Esophagus squamous epithelium (tissue), 5 donors: ENCODE measurements at regions not wholly inside any gene's neighbourhood (a gene's known extent, or its start where the extent isn't known, plus 50 kb on each side); places are given as distances from the start of the nearest gene placed in this dataset.

Experiments used
- DNase-seq: peaks from one replicate; lab custom pipeline; 2025; lab: John Stamatoyannopoulos, UW
- H3K27ac ChIP-seq, 4 donors: fragments of 200-600 bp; sonication (generic); one replicate each; pipeline ENCODE4 v1.5.1; 2016 to 2019; ENCODE audit warnings: mild to moderate bottlenecking in 1 of 4
- H3K27me3 ChIP-seq, 4 donors: fragments of 200-600 bp; sonication (generic); 1 replicate in 3 of 4; 2 replicates in 1 of 4; pipeline versions ENCODE4 v1.5.1 to v1.6.0; 2017 to 2021; ENCODE audit warnings: antibody characterized with exemption in 1 of 4
- H3K36me3 ChIP-seq, 3 donors: fragments of 200-600 bp; sonication (generic); one replicate each; pipeline ENCODE4 v1.5.1; 2016 to 2019
- H3K4me1 ChIP-seq, 3 donors: fragments of 200-600 bp; sonication (generic); one replicate each; pipeline ENCODE4 v1.5.1; 2017 to 2019
- H3K4me3 ChIP-seq, 4 donors: fragments of 200-600 bp; sonication (generic); 1 replicate in 3 of 4; 2 replicates in 1 of 4; pipeline ENCODE4 v1.5.1; 2016 to 2019; ENCODE audit warnings: mild to moderate bottlenecking in 2 of 4, moderate library complexity in 1 of 4
- H3K9me3 ChIP-seq, 3 donors: fragments of 200-600 bp; sonication (generic); one replicate each; pipeline ENCODE4 v1.5.1; 2016 to 2019
- POLR2A ChIP-seq, 4 donors: fragments of 450-650 bp; IDR thresholded peaks; one replicate each; pipeline ENCODE4 v1.6.1; 2017; ENCODE audit warnings: antibody characterized with exemption in 4 of 4, mild to moderate bottlenecking in 4 of 4, moderate library complexity in 3 of 4
- WGBS, 2 donors: methylation state at CpG; one replicate each; pipeline ENCODE4 v1.1.5; 2018; 5-methylcytosine and 5-hydroxymethylcytosine counted together
- intact Hi-C: fragments of 100-400 bp; cut with DNase I; formaldehyde crosslinking; loops from one replicate; pipeline ENCODE4 v1.15.0; 2022
- TF ChIP-seq, protein P1 (sequence below), 6 experiments: fragments of 450-650 bp in 4 of 6; fragments of 200-600 bp in 2 of 6; sonication (generic) in 2 of 6; IDR thresholded peaks; one replicate each; pipeline ENCODE4 v1.5.1; 2016 to 2019; ENCODE audit warnings: antibody characterized with exemption in 6 of 6, mild to moderate bottlenecking in 4 of 6, moderate library complexity in 4 of 6
- donor health status: DM: yes; HTN: yes; CAD: no.

DNA sequence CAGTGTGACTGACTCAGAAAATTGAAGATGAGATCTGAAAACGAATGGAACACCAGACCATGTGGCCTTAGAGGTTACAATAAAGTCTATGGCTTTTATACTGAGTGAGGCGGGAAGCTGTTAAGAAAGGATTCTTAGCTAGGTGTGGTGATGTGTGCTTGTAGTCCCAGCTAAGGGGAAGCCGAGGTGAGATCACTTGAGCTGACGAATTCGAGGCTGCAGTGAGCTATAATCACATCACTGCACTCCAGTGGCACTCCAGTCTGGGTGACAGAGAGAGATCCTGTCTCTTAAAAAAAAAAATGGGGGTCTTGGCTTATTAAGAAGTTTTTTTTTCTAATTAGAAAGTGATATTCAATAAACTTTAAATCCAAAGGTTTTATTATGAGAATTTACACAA is 678.6 kb downstream of the TMTC2 start:
- H3K36me3 ChIP-seq: no peaks in the 10 kb centered on the region
- H3K9me3 ChIP-seq: no peaks in the 10 kb centered on the region
- no peaks in the 10 kb centered on the region for H3K4me1 ChIP-seq
- TF ChIP-seq, protein P1, sequence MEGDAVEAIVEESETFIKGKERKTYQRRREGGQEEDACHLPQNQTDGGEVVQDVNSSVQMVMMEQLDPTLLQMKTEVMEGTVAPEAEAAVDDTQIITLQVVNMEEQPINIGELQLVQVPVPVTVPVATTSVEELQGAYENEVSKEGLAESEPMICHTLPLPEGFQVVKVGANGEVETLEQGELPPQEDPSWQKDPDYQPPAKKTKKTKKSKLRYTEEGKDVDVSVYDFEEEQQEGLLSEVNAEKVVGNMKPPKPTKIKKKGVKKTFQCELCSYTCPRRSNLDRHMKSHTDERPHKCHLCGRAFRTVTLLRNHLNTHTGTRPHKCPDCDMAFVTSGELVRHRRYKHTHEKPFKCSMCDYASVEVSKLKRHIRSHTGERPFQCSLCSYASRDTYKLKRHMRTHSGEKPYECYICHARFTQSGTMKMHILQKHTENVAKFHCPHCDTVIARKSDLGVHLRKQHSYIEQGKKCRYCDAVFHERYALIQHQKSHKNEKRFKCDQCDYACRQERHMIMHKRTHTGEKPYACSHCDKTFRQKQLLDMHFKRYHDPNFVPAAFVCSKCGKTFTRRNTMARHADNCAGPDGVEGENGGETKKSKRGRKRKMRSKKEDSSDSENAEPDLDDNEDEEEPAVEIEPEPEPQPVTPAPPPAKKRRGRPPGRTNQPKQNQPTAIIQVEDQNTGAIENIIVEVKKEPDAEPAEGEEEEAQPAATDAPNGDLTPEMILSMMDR (IDR thresholded peaks at IDR 0.05): no peak
- TF ChIP-seq POLR2A (IDR thresholded peaks at IDR 0.05): no peak
- DNase-seq: no peak
- intact Hi-C loops: no loop called here
- no peaks in the 10 kb centered on the region for H3K27me3 ChIP-seq
- 73 to 81% methylated on average over 5 of the region's 5 CpGs for WGBS, 2 donors
- H3K4me3 ChIP-seq: no peak overlapping the region
- no peak overlapping the region for H3K27ac ChIP-seq

DNA sequence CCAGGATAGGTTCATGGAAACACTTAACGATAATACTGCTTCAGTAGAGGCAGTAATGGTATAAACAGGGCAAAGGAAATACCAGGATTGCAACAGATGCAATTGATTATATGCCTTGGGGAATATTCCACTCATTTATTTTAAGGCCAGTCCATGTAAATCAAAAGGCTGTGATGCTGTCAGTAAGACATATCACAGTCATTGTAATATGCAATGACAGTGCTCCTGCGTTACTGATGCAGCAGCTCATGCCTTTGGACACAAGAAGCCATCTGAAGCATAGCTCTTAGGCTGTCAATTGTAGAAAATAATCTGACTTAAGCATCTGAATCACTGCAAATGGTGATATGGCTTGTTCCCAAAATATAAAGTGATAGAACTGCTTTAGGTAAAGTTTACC is 674.8 kb downstream of the TMTC2 start:
- WGBS, 2 donors: 82 to 83% methylated on average over 2 of the region's 2 CpGs
- H3K27me3 ChIP-seq: no peaks in the 10 kb centered on the region
- intact Hi-C loops: no loop called here
- no peak overlapping the region for H3K4me3 ChIP-seq
- H3K27ac ChIP-seq: no peak overlapping the region
- DNase-seq: no peak
- TF ChIP-seq POLR2A (IDR thresholded peaks at IDR 0.05): no peak
- TF ChIP-seq, protein P1 (IDR thresholded peaks at IDR 0.05): no peak
- H3K4me1 ChIP-seq: no peaks in the 10 kb centered on the region
- no peaks in the 10 kb centered on the region for H3K36me3 ChIP-seq
- H3K9me3 ChIP-seq: no peaks in the 10 kb centered on the region

DNA sequence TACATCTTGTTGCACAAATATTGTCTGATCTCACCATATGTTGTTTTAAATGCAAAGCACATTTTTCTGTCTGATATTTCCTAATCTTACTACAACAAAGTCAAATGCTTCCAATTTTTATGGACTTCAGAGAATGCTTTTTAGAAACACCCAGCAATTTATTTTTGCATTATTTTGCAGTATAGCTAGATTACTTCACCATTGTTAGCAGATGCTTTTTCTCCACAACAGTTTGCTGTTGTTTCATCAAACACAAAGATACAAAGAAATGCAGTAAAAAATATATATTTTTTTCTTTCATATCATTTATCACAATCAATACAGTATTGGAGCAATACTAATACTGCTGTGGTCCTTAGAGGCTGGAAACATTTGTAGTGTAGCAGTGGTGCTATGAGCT is 674.4 kb downstream of the TMTC2 start:
- Histone ChIP-seq H3K9me3 (no peaks in the 10 kb centered on the region), H3K27ac (no peak overlapping the region), H3K4me1 (no peaks in the 10 kb centered on the region), H3K4me3 (no peak overlapping the region), H3K36me3 (no peaks in the 10 kb centered on the region), H3K27me3 (no peaks in the 10 kb centered on the region)
- DNase-seq: no peak
- intact Hi-C loops: no loop called here
- TF ChIP-seq, protein P1 (IDR thresholded peaks at IDR 0.05): no peak
- TF ChIP-seq POLR2A (IDR thresholded peaks at IDR 0.05): no peak

DNA sequence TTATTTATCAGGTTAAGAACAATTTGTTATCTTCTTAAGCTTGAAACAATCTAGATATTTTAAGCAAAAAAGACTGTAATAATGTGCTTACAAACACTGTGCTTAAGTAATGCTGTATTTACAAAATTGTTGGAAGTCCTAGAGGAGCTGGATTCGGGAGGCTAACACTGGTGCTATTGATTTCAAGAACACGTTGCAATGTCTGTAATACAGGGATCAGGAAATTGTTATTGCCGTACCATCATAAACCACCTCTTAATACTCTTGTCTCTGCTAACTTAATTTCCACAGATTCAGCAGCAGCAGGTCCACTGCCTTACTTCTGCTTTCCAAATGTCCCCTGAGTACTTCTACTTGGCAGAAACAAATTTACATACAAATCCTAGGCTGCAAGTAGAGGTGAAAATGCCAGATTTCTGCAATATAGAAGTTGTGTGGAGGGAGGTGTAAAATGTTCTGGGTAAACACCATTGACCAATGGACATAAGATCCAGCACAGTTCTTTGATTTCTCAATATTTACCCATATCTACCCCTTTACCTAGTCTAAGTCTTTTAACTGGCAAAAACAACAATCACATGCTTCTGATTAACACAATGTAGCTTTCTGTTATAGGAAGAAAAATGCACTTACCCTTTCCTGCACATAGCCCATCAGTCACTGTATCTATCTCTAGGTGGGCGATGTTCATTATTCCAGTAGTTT is 663.4 kb downstream of the TMTC2 start:
- WGBS, 2 donors: 73 to 77% methylated on average over 4 of the region's 4 CpGs
- Histone ChIP-seq H3K27me3 (no peaks in the 10 kb centered on the region), H3K27ac (no peak overlapping the region), H3K36me3 (no peaks in the 10 kb centered on the region), H3K9me3 (no peaks in the 10 kb centered on the region), H3K4me1 (no peaks in the 10 kb centered on the region), H3K4me3 (no peak overlapping the region)
- DNase-seq: no peak
- intact Hi-C loops: no loop called here
- TF ChIP-seq, protein P1 (IDR thresholded peaks at IDR 0.05): no peak
- no peak for TF ChIP-seq POLR2A (IDR thresholded peaks at IDR 0.05)

DNA sequence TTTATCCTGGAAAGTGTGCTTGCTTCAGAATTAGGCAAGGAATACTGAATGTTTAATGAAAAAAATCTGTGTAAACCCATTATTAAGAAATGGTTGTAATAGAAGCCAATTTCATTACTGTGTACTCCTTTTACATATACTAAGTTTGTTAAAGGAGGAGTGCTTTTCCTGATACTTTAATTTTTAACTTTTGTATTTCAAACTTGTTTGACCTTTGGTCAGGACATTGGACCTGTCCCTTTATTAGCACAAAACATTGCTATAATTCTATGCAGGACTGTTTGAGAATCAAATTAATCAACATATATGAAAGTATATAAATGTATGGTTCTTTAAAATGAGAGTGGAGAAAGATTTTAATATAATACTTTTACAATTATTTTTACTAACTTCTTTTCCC is 659.6 kb downstream of the TMTC2 start:
- no peak for DNase-seq
- Histone ChIP-seq H3K9me3 (no peaks in the 10 kb centered on the region), H3K27ac (no peak overlapping the region), H3K36me3 (no peaks in the 10 kb centered on the region), H3K27me3 (no peaks in the 10 kb centered on the region), H3K4me1 (no peaks in the 10 kb centered on the region), H3K4me3 (no peak overlapping the region)
- intact Hi-C loops: no loop called here
- TF ChIP-seq POLR2A (IDR thresholded peaks at IDR 0.05): no peak
- TF ChIP-seq, protein P1 (IDR thresholded peaks at IDR 0.05): no peak
